Mammary epithelial cell (primary cell): ENCODE measurements at regions not wholly inside any gene's neighbourhood (a gene's known extent, or its start where the extent isn't known, plus 50 kb on each side); places are given as distances from the start of the nearest gene placed in this dataset.

Experiments
- CTCF ChIP-seq, 2 donors: IDR thresholded peaks in 1 of 2; conservative IDR thresholded peaks in 1 of 2; 2 replicates each; pipeline ENCODE4 v1.5.1; 2011 to 2012; ENCODE audit warnings: inconsistent platforms in 2 of 2, low read length in 2 of 2, mild to moderate bottlenecking in 2 of 2, control low read depth in 1 of 2, low read depth in 1 of 2; ENCODE audit not compliant: insufficient read depth in 1 of 2; ENCODE audit errors: extremely low read depth in 1 of 2
- EZH2 ChIP-seq: IDR thresholded peaks from 2 replicates; pipeline ENCODE4 v1.6.1; 2012; ENCODE audit warnings: low read length, inconsistent platforms, borderline replicate concordance

GRCh38 chr12:42923156-42923555, 333.6 kb upstream of the PRICKLE1 start:
- TF ChIP-seq CTCF (conservative IDR thresholded peaks at IDR 0.05 in 1 of 2, IDR thresholded peaks at IDR 0.05 in 1 of 2; ENCODE audit: extremely low read depth in 1 of 2, insufficient read depth in 1 of 2, low read depth in 1 of 2, low read length in 2 of 2), result no peak
- TF ChIP-seq EZH2, result no peak
